ENCODE measurements at regions not wholly inside any gene's neighbourhood (a gene's known extent, or its start where the extent isn't known, plus 50 kb on each side); places are given as distances from the start of the nearest gene placed in this dataset.

DNA sequence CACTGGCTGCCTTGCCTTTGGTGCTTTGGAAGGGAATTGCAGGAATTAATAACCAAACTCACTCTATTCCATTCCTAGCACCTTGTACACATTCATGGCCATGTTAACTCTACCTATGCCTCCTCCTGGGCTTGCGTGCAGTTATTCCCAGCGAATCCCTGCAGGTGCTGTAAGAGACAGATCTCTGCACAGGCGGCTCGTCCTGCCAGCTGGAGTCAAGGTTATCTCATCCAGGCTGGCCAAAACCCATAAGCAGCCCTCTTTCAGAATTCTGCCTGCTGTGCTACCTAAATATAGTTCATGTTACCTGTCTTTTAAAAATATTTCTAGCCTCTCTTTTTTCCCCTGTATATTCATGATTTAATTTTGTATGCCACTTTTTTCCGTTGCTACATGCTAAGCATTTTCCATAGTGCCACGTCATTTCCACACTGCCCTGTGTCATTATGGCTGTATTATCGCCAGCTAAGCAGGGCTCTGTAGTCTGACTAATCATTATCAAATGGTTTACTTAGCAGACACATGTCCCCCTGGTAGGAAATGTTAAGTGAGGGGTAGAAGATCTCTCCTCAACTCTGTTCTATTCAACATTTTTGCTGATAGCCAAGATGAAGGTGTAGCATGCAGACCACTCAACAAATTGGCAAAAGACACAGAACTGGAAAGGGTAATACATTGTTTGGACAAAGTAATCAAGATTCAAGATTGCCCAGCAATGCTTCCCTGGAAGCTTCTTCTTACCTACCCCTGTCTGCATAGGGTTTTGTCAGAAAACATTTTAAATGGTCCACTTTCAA lies 79.7 kb upstream of the TAF1B start:
- TF ChIP-seq, protein P1, sequence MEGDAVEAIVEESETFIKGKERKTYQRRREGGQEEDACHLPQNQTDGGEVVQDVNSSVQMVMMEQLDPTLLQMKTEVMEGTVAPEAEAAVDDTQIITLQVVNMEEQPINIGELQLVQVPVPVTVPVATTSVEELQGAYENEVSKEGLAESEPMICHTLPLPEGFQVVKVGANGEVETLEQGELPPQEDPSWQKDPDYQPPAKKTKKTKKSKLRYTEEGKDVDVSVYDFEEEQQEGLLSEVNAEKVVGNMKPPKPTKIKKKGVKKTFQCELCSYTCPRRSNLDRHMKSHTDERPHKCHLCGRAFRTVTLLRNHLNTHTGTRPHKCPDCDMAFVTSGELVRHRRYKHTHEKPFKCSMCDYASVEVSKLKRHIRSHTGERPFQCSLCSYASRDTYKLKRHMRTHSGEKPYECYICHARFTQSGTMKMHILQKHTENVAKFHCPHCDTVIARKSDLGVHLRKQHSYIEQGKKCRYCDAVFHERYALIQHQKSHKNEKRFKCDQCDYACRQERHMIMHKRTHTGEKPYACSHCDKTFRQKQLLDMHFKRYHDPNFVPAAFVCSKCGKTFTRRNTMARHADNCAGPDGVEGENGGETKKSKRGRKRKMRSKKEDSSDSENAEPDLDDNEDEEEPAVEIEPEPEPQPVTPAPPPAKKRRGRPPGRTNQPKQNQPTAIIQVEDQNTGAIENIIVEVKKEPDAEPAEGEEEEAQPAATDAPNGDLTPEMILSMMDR (IDR thresholded peaks at IDR 0.05) = no peak
- Histone ChIP-seq H3K36me3 (no peaks in the 10 kb centered on the region), H3K27ac (no peak overlapping the region), H3K4me1 (peaks cover 0 to under 1% of the 10 kb centered on the region in 2 donors), H3K27me3 (no peaks in the 10 kb centered on the region), H3K9me3 (no peaks in the 10 kb centered on the region), H3K4me3 (no peak overlapping the region)
- no peak for DNase-seq (ENCODE audit: low spot score in 2 of 2)
- intact Hi-C loops (cut with DNase I) = no loop called here

DNA sequence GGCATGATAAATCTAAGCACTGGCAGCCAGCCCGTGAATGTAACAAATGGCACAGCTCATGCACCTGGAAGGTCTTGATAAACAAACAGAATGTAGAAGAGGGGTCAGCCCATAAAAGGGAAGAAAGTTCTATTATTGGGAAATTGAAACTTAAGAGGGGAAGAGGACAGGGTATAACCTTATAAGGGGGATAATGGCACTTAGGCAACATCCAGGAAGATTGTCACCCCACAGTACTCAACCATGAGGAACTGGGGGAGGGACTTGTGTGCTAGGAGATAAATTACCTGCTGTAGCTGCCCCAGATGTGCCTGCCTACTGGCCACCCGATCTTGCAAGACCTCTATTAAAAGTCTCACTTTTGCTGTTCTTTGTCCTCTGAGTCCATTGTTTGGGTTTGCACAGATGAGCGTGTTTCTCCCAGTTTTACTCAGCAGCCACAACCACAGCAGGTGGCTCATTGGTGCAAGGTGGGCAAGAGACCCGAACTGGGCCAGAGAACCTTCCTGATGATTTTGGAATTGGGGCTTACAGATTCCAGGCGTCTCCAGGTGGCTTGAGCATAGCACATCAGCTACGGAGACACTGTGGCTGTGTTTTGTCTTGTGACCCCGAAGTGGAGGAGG lies 79.0 kb upstream of the TAF1B start:
- Histone ChIP-seq H3K4me1 (no peaks in the 10 kb centered on the region), H3K9me3 (no peaks in the 10 kb centered on the region), H3K27ac (no peak overlapping the region), H3K4me3 (no peak overlapping the region), H3K36me3 (no peaks in the 10 kb centered on the region), H3K27me3 (no peaks in the 10 kb centered on the region)
- DNase-seq (ENCODE audit: low spot score in 2 of 2) = no peak
- TF ChIP-seq, protein P1 (IDR thresholded peaks at IDR 0.05) = no peak
- intact Hi-C loops (cut with DNase I) = no loop called here

DNA sequence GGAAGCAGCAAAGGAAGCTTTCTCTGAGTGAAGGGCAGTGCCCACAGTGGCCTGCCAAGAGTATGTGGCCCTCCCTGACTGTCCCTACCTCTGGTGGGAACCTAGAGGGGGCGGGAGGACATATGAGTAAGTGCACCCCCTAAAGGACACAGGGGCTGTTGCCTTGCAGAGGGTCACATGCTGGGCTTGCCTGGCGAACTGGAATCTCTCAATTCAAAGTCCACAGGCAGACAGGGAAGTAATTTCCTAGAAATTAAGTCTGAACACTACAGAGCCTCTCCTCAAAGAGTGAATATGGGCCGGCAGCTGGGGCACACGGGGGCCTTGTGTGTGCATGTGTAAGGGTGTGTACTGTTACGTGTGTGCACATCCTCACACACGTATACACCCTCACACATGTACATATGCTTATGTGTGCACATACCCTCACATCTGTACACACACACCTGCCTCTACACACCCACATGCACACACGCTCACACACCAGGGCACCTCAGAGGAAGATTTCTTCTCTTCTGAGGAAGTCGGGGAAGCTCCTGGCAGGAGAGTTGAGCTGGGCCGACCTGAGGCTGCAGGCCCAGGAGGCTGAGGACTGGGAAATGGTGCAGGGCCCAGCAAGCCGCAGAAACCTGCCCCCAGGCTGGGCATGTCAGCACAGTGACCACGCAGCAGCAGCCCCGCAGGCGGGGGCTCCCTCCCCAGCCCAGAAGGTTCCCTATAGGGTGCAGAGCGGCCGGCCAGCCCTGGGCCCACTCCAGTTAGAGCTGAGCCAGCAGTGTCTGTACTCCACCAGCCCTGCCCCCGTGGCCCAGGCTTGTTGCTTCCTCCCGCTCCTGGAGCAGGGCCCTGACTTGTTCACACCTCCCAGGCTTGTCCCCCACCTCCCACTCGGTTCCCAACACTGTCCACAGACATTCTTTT lies 77.4 kb upstream of the TAF1B start:
- DNase-seq (ENCODE audit: low spot score in 2 of 2) = no peak
- intact Hi-C loops (cut with DNase I) = no loop called here
- no peak overlapping the region for H3K27ac ChIP-seq

DNA sequence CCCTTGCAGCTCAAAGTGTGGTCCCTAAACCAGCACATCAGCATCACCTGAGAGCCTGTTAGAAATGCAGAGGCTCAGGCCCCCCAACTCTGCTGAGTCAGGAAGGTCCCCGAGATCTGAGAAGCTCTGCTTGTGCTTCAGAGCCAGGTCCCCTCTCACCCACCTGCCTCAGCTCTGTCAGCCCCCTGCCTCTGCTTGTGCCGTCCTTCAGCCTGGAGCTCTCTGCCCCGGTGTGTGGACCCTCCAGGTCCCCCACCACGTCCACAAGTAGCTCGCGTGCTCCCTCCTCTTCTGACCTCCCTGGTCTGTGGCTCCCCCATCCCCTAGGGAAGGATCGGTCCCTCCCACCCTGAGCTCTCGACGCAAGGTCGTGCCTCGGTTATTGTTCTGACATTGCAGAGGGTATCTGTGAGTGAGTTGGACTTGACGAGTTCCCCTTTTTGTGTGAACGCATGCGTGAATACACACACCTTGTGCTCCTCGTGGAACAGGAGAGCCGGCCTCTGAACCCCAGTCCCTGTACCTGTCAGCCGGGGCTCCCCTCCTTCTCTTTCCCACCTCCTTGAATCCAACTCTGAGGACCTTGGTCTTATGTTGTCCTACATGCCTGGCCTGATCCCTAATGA lies 75.5 kb upstream of the TAF1B start:
- intact Hi-C loops (cut with DNase I) = no loop called here
- TF ChIP-seq, protein P1 (IDR thresholded peaks at IDR 0.05) = no peak
- Histone ChIP-seq H3K27ac (no peak overlapping the region), H3K9me3 (no peaks in the 10 kb centered on the region), H3K4me1 (peaks cover 3 to 4% of the 10 kb centered on the region in 2 donors), H3K36me3 (no peaks in the 10 kb centered on the region), H3K4me3 (no peak overlapping the region), H3K27me3 (no peaks in the 10 kb centered on the region)
- no peak for DNase-seq (ENCODE audit: low spot score in 2 of 2)

More for the DNA sequence above, 77.4 kb upstream of the TAF1B start:
- TF ChIP-seq, protein P1 (IDR thresholded peaks at IDR 0.05) = no peak
- Histone ChIP-seq H3K4me1 (peaks cover 3 to 4% of the 10 kb centered on the region in 2 donors), H3K27me3 (no peaks in the 10 kb centered on the region), H3K4me3 (no peak overlapping the region), H3K9me3 (no peaks in the 10 kb centered on the region), H3K36me3 (no peaks in the 10 kb centered on the region)

DNA sequence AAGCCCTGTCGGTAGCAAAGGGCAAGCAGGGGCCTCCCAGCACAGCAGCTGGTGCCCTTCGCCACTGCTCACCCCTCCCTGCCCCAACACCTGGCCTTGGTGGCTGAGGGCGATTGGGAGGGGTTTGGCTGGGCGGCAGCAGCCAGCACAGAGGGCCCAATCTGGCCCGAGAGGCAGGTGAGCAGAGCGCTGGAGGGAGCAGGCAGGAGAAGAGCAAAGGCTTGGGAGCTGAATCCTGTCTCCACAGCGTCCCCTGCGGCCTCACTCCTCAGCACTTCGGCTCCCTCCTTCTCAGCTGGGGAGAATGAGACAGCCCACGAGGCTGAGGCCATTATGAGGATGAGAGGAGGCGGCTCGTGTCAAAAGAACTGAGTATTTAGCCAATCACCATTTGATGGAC lies 74.9 kb upstream of the TAF1B start:
- Histone ChIP-seq H3K4me1 (peaks cover 3 to 4% of the 10 kb centered on the region in 2 donors), H3K27ac (no peak overlapping the region), H3K4me3 (no peak overlapping the region), H3K36me3 (no peaks in the 10 kb centered on the region), H3K27me3 (no peaks in the 10 kb centered on the region), H3K9me3 (no peaks in the 10 kb centered on the region)
- TF ChIP-seq, protein P1 (IDR thresholded peaks at IDR 0.05) = no peak
- no peak for DNase-seq (ENCODE audit: low spot score in 2 of 2)
- intact Hi-C loops (cut with DNase I) = no loop called here
